B cell (primary cell): ENCODE measurements at regions not wholly inside any gene's neighbourhood (a gene's known extent, or its start where the extent isn't known, plus 50 kb on each side); places are given as distances from the start of the nearest gene placed in this dataset.
A peak's percentile ranks its signal among the peaks of the same experiment; 100 is the strongest.

ENCODE experiments used
- ATAC-seq: fragments of 200-7000 bp; cut with Tn5 transposase; one replicate; pipeline ENCODE4 v1.10.0; 2021; ENCODE audit warnings: low read depth, mild to moderate bottlenecking, moderate number of reproducible peaks, moderate library complexity
- CTCF ChIA-PET: fragments of 350-600 bp; sonication (Branson Sonifier 250); formaldehyde crosslinking; loops from one replicate; lab custom pipeline; 2021; ENCODE audit warnings: antibody characterized with exemption, inconsistent platforms; lab: Charles Lee
- POLR2A ChIA-PET: fragments of 350-600 bp; sonication (Branson Sonifier 250); formaldehyde crosslinking; loops from one replicate; lab custom pipeline; 2021; ENCODE audit warnings: antibody characterized with exemption; lab: Charles Lee
- DNase-seq: peaks from one replicate; pipeline ENCODE4 v3.0.0; 2013
- H2AFZ ChIP-seq: 2 replicates; pipeline ENCODE4 v1.6.1; 2012; ENCODE audit warnings: mild to moderate bottlenecking, low read depth, low read length; ENCODE audit not compliant: insufficient read depth, poor library complexity, severe bottlenecking
- H3K27ac ChIP-seq, 2 donors: 1 replicate in 1 of 2; 2 replicates in 1 of 2; pipeline ENCODE4 v1.5.1; 2012 to 2013; ENCODE audit warnings: low read length in 2 of 2, mild to moderate bottlenecking in 2 of 2, moderate library complexity in 1 of 2
- H3K27me3 ChIP-seq, 4 experiments: fragments of 200-600 bp in 1 of 4; sonication (generic) in 1 of 4; replicated peaks in 1 of 4; 1 replicate in 2 of 4; 2 replicates in 2 of 4; pipeline versions ENCODE4 v1.6.1 to v1.7.0; 2013 to 2016; ENCODE audit warnings: low read length in 3 of 4, mild to moderate bottlenecking in 2 of 4, mixed read lengths in 1 of 4, moderate library complexity in 1 of 4; ENCODE audit not compliant: insufficient read depth in 4 of 4, control insufficient read depth in 3 of 4; ENCODE audit errors: control extremely low read depth in 1 of 4
- H3K36me3 ChIP-seq, 2 experiments: replicated peaks in 1 of 2; 1 replicate in 1 of 2; 2 replicates in 1 of 2; pipeline versions ENCODE4 v1.6.1 to v1.7.1; 2013; ENCODE audit warnings: low read length in 1 of 2; ENCODE audit not compliant: insufficient read depth in 2 of 2, control insufficient read depth in 1 of 2; ENCODE audit errors: control extremely low read depth in 1 of 2, extremely low read depth in 1 of 2
- H3K4me1 ChIP-seq, 2 donors: fragments of 200-600 bp in 1 of 2; sonication (generic) in 1 of 2; 1 replicate in 1 of 2; 2 replicates in 1 of 2; pipeline versions ENCODE4 v1.5.1 to v1.6.1; 2013 to 2017; ENCODE audit warnings: low read length in 2 of 2; ENCODE audit not compliant: control insufficient read depth in 2 of 2, insufficient read depth in 2 of 2
- H3K4me2 ChIP-seq: replicated peaks from 2 replicates; pipeline ENCODE3; 2012; ENCODE audit warnings: mild to moderate bottlenecking, low read depth, low read length; ENCODE audit not compliant: poor library complexity, severe bottlenecking
- H3K4me3 ChIP-seq, 5 experiments: fragments of 200-600 bp in 1 of 5; sonication (generic) in 1 of 5; 1 replicate in 3 of 5; 2 replicates in 2 of 5; pipeline versions ENCODE4 v1.5.1 to v1.7.0; 2011 to 2016; ENCODE audit warnings: low read length in 4 of 5, mild to moderate bottlenecking in 4 of 5, low read depth in 2 of 5, control low read depth in 1 of 5, moderate library complexity in 1 of 5; ENCODE audit not compliant: insufficient read depth in 1 of 5; ENCODE audit errors: control extremely low read depth in 1 of 5, extremely low read depth in 1 of 5
- H3K79me2 ChIP-seq: fragments of 200-600 bp; sonication (generic); one replicate; pipeline ENCODE4 v1.6.0; 2016; ENCODE audit warnings: low read length; ENCODE audit not compliant: control insufficient read depth, insufficient read depth
- H3K9ac ChIP-seq: fragments of 200-600 bp; sonication (generic); 2 replicates; pipeline ENCODE4 v1.6.1; 2017; ENCODE audit warnings: mild to moderate bottlenecking, low read length, moderate library complexity
- H3K9me3 ChIP-seq, 3 donors: one replicate each; pipeline versions ENCODE4 v1.6.1 to v1.7.1; 2013; ENCODE audit warnings: low read length in 2 of 3; ENCODE audit not compliant: control insufficient read depth in 2 of 3, insufficient read depth in 1 of 3; ENCODE audit errors: control extremely low read depth in 1 of 3
- H4K20me1 ChIP-seq: 2 replicates; pipeline ENCODE4 v1.6.0; 2012; ENCODE audit warnings: mild to moderate bottlenecking, low read length; ENCODE audit not compliant: insufficient read depth, control insufficient read depth, poor library complexity, severe bottlenecking
- H3K27ac Mint-ChIP-seq: one replicate; pipeline ENCODE4 v1.8.0; 2021; ENCODE audit warnings: mixed read lengths
- H3K27me3 Mint-ChIP-seq: one replicate; pipeline ENCODE4 v1.8.0; 2021; ENCODE audit warnings: mixed read lengths
- H3K4me1 Mint-ChIP-seq: one replicate; pipeline ENCODE4 v1.8.0; 2021; ENCODE audit warnings: mixed read lengths
- H3K4me3 Mint-ChIP-seq: one replicate; pipeline ENCODE4 v1.8.0; 2021; ENCODE audit warnings: mixed read lengths
- H3K9me3 Mint-ChIP-seq: one replicate; pipeline ENCODE4 v1.8.0; 2022; ENCODE audit warnings: mixed read lengths; ENCODE audit not compliant: insufficient read depth
- CTCF ChIP-seq: fragments of 200-600 bp; IDR thresholded peaks from one replicate; pipeline ENCODE4 v1.8.0; 2022; ENCODE audit warnings: antibody characterized with exemption, mild to moderate bottlenecking
- EZH2 ChIP-seq: IDR thresholded peaks from 2 replicates; pipeline ENCODE4 v1.6.1; 2012; ENCODE audit warnings: borderline replicate concordance, low read depth, mild to moderate bottlenecking, moderate library complexity, low read length; ENCODE audit not compliant: insufficient read depth, poor library complexity, severe bottlenecking
- WGBS: methylation state at CpG from one replicate; pipeline ENCODE4 v1.1.5; 2013; ENCODE audit warnings: missing lambda C conversion rate; ENCODE audit not compliant: insufficient coverage; 5-methylcytosine and 5-hydroxymethylcytosine counted together
- intact Hi-C: fragments of 100-400 bp; cut with micrococcal nuclease; formaldehyde crosslinking; loops from one replicate; pipeline ENCODE4 v1.10.0; 2022

GRCh38 chr20:53736757-53737395, 143.2 kb upstream of the ZNF217 start:
- H3K9ac ChIP-seq = peak overlapping the region; percentile 51
- no peaks in the 10 kb centered on the region for H3K9me3 ChIP-seq
- ChIA-PET CTCF (interaction anchor here (0.5 to 2.2 kb wide), 10 partner anchors 8 to 178 kb away, joined by 3 to 8 read pairs (median 4); no protein-coding TSS in a partner anchor), POLR2A (interaction anchor here (0.5 to 1.4 kb wide), 7 partner anchors 14 to 154 kb away, joined by 3 to 12 read pairs (median 3); partner anchors contain the start of gene ZNF217)
- no peaks in the 10 kb centered on the region for H3K36me3 ChIP-seq
- DNase-seq (peak; percentile 77), ATAC-seq (peak; percentile 46)
- H3K27ac ChIP-seq = peak overlapping the region; percentile 77 to 79
- H3K4me2 ChIP-seq = peak overlapping the region; percentile 66
- no peaks in the 10 kb centered on the region for H3K79me2 ChIP-seq
- H3K4me3 ChIP-seq = peak overlapping the region in 3 of 5 experiments; percentile 1 to 26 (median 3)
- peaks cover 63% of the 10 kb centered on the region in 2 donors for H3K4me1 ChIP-seq
- no peaks in the 10 kb centered on the region for H4K20me1 ChIP-seq
- TF ChIP-seq EZH2 (no peak), CTCF (no peak)
- intact Hi-C loops = loop anchor here (5.0 kb wide), 3 partner anchors 75 to 205 kb away; no protein-coding TSS in a partner anchor
- no peaks in the 10 kb centered on the region for H3K9me3 Mint-ChIP-seq
- H3K4me3 Mint-ChIP-seq = peak overlapping the region; percentile 64
- H3K27me3 Mint-ChIP-seq = no peaks in the 10 kb centered on the region
- peak overlapping the region; percentile 55 for H2AFZ ChIP-seq
- H3K27me3 ChIP-seq = no peaks in the 10 kb centered on the region
- peak overlapping the region; percentile 83 for H3K27ac Mint-ChIP-seq
- peaks cover 69% of the 10 kb centered on the region for H3K4me1 Mint-ChIP-seq
- WGBS = 4% methylated on average over 4 of the region's 6 CpGs
